ENCODE measurements at regions not wholly inside any gene's neighbourhood (a gene's known extent, or its start where the extent isn't known, plus 50 kb on each side); places are given as distances from the start of the nearest gene placed in this dataset.

- no peak overlapping the region for H3K27ac ChIP-seq
- TF ChIP-seq CTCF (IDR thresholded peaks at IDR 0.05) (no peak), ZFX (IDR thresholded peaks at IDR 0.05; ENCODE audit: borderline replicate concordance) (no peak)
Observed at GRCh38 chr6:144657691-144658090, 372.6 kb downstream of the UTRN start.

- no peak overlapping the region for H3K27ac ChIP-seq
- TF ChIP-seq ZFX (IDR thresholded peaks at IDR 0.05; ENCODE audit: borderline replicate concordance) (no peak), CTCF (IDR thresholded peaks at IDR 0.05) (no peak)
Observed at GRCh38 chr6:144659202-144660182, 374.4 kb downstream of the UTRN start.

- H3K27ac ChIP-seq = no peak overlapping the region
- TF ChIP-seq ZFX (IDR thresholded peaks at IDR 0.05; ENCODE audit: borderline replicate concordance) (no peak), CTCF (IDR thresholded peaks at IDR 0.05) (no peak)
Observed at GRCh38 chr6:144660561-144661115, 375.5 kb downstream of the UTRN start.

- no peak overlapping the region for H3K27ac ChIP-seq
- TF ChIP-seq CTCF (IDR thresholded peaks at IDR 0.05) (no peak), ZFX (IDR thresholded peaks at IDR 0.05; ENCODE audit: borderline replicate concordance) (no peak)
Observed at GRCh38 chr6:144661116-144661806, 376.1 kb downstream of the UTRN start.

GRCh38 chr6:144662812-144663365 lies 377.8 kb downstream of the UTRN start:
- H3K27ac ChIP-seq = no peak overlapping the region
- no peak for TF ChIP-seq ZFX (IDR thresholded peaks at IDR 0.05; ENCODE audit: borderline replicate concordance)
- TF ChIP-seq CTCF (IDR thresholded peaks at IDR 0.05) = no peak

- no peak overlapping the region for H3K27ac ChIP-seq
- TF ChIP-seq ZFX (IDR thresholded peaks at IDR 0.05; ENCODE audit: borderline replicate concordance) = no peak
- TF ChIP-seq CTCF (IDR thresholded peaks at IDR 0.05) = no peak
Observed at GRCh38 chr6:144664281-144664680, 379.1 kb downstream of the UTRN start.

Data from 22Rv1 (cell line).